GM21786 (cell line): ENCODE measurements at regions not wholly inside any gene's neighbourhood (a gene's known extent, or its start where the extent isn't known, plus 50 kb on each side); places are given as distances from the start of the nearest gene placed in this dataset.
"Not testable (repeated sequence)": the region's sequence is repeated elsewhere in the genome, so short reads cannot be mapped to it uniquely, and the experiment has no call there.

Experiments used
- ATAC-seq: cut with Tn5 transposase; IDR thresholded peaks from one replicate; pipeline ENCODE4 v1.9.1; 2021; ENCODE audit not compliant: unreplicated experiment

- ATAC-seq: not testable (repeated sequence)
Observed at GRCh38 chrX:65888150-65888549, 151.7 kb downstream of the VSIG4 start.

GRCh38 chrX:65883556-65883955 lies 156.3 kb downstream of the VSIG4 start:
- no peak for ATAC-seq

- no peak for ATAC-seq
Observed at GRCh38 chrX:65879977-65880799, 159.7 kb downstream of the VSIG4 start.

GRCh38 chrX:65878456-65878855 lies 161.4 kb downstream of the VSIG4 start:
- ATAC-seq: no peak

GRCh38 chrX:65877953-65878352 lies 161.9 kb downstream of the VSIG4 start:
- no peak for ATAC-seq

GRCh38 chrX:65875614-65876013 lies 164.3 kb downstream of the VSIG4 start:
- not testable (repeated sequence) for ATAC-seq

- ATAC-seq: no peak
Observed at GRCh38 chrX:65874765-65875164, 165.1 kb downstream of the VSIG4 start.

- ATAC-seq: no peak
Observed at GRCh38 chrX:65874110-65874509, 165.8 kb downstream of the VSIG4 start.

- no peak for ATAC-seq
Observed at GRCh38 chrX:65873385-65873784, 166.5 kb downstream of the VSIG4 start.

GRCh38 chrX:65871671-65872311 lies 168.1 kb downstream of the VSIG4 start:
- no peak for ATAC-seq

GRCh38 chrX:65870544-65870943 lies 169.3 kb downstream of the VSIG4 start:
- not testable (repeated sequence) for ATAC-seq

- no peak for ATAC-seq
Observed at GRCh38 chrX:65866773-65867172, 173.1 kb downstream of the VSIG4 start.

- peak; percentile 72 for ATAC-seq
Observed at GRCh38 chrX:65866146-65866545, 173.7 kb downstream of the VSIG4 start.

- no peak for ATAC-seq
Observed at GRCh38 chrX:65862638-65863037, 177.2 kb downstream of the VSIG4 start.

- no peak for ATAC-seq
Observed at GRCh38 chrX:65859299-65859698, 180.6 kb downstream of the VSIG4 start.

- not testable (repeated sequence) for ATAC-seq
Observed at GRCh38 chrX:65854437-65854836, 185.4 kb downstream of the VSIG4 start.

- ATAC-seq: not testable (repeated sequence)
Observed at GRCh38 chrX:65851306-65851705, 183.9 kb downstream of the MSN start.

- not testable (repeated sequence) for ATAC-seq
Observed at GRCh38 chrX:65850821-65851220, 183.4 kb downstream of the MSN start.

- ATAC-seq: no peak
Observed at GRCh38 chrX:65846974-65847373, 179.5 kb downstream of the MSN start.

GRCh38 chrX:65841263-65841662 lies 173.8 kb downstream of the MSN start:
- ATAC-seq: peak; percentile 64

- no peak for ATAC-seq
Observed at GRCh38 chrX:65838674-65839073, 171.2 kb downstream of the MSN start.

- ATAC-seq: no peak
Observed at GRCh38 chrX:65837875-65838549, 170.6 kb downstream of the MSN start.
